WTC11 (cell line): ENCODE measurements at regions not wholly inside any gene's neighbourhood (a gene's known extent, or its start where the extent isn't known, plus 50 kb on each side); places are given as distances from the start of the nearest gene placed in this dataset.
A peak's percentile ranks its signal among the peaks of the same experiment; 100 is the strongest.

Source experiments
- ATAC-seq: fragments of 200-7000 bp; cut with Tn5 transposase; 2 replicates; pipeline ENCODE4 v1.10.0; 2021; ENCODE audit warnings: mild to moderate bottlenecking, moderate library complexity
- CTCF ChIA-PET: fragments of 300-600 bp; sonication (Branson Sonifier 250); formaldehyde crosslinking; loops from one replicate; lab custom pipeline; 2021; ENCODE audit warnings: antibody characterized with exemption; lab: Charles Lee
- POLR2A ChIA-PET: fragments of 350-600 bp; sonication (Branson Sonifier 250); formaldehyde crosslinking; loops from one replicate; lab custom pipeline; 2021; ENCODE audit warnings: antibody characterized with exemption; lab: Charles Lee
- DNase-seq: peaks from one replicate; pipeline ENCODE4 v3.0.0; 2021; ENCODE audit warnings: low spot score
- H3K27ac Mint-ChIP-seq: 2 replicates; pipeline ENCODE4 v1.8.0; 2021; ENCODE audit warnings: mixed read lengths
- H3K27me3 Mint-ChIP-seq: 2 replicates; pipeline ENCODE4 v1.8.0; 2021; ENCODE audit warnings: low read depth, mild to moderate bottlenecking, moderate library complexity, mixed read lengths
- H3K36me3 Mint-ChIP-seq: 2 replicates; pipeline ENCODE4 v1.8.0; 2021; ENCODE audit warnings: mixed read lengths
- H3K4me1 Mint-ChIP-seq: 2 replicates; pipeline ENCODE4 v1.8.0; 2022; ENCODE audit warnings: mixed read lengths
- H3K4me3 Mint-ChIP-seq: 2 replicates; pipeline ENCODE4 v1.8.0; 2021; ENCODE audit warnings: mild to moderate bottlenecking, moderate library complexity, mixed read lengths
- H3K9me3 Mint-ChIP-seq: 2 replicates; pipeline ENCODE4 v1.8.0; 2021; ENCODE audit warnings: mixed read lengths
- CREM ChIP-seq: sonication (generic); formaldehyde crosslinking; IDR thresholded peaks from 2 replicates; pipeline ENCODE4 v1.8.1; 2022; ENCODE audit warnings: mild to moderate bottlenecking, missing genetic modification reagents, moderate library complexity
- GABPB1 ChIP-seq: sonication (generic); formaldehyde crosslinking; IDR thresholded peaks from 2 replicates; pipeline ENCODE4 v1.8.1; 2023; ENCODE audit warnings: mild to moderate bottlenecking, missing genetic modification reagents
- GRHL2 ChIP-seq: fragments of 250-450 bp; sonication (Bioruptor Pico); IDR thresholded peaks from 2 replicates; pipeline ENCODE4 v1.8.0; 2022; ENCODE audit warnings: mild to moderate bottlenecking, moderate library complexity; ENCODE audit not compliant: insufficient replicate concordance, severe bottlenecking
- HMGXB4 ChIP-seq: sonication (generic); formaldehyde crosslinking; IDR thresholded peaks from 2 replicates; pipeline ENCODE4 v1.8.1; 2023; ENCODE audit warnings: mild to moderate bottlenecking, moderate library complexity, missing genetic modification reagents
- JUN ChIP-seq: sonication (generic); formaldehyde crosslinking; IDR thresholded peaks from 2 replicates; pipeline ENCODE4 v1.8.0; 2023; ENCODE audit warnings: mild to moderate bottlenecking, missing genetic modification reagents
- MLX ChIP-seq: sonication (generic); formaldehyde crosslinking; IDR thresholded peaks from 2 replicates; pipeline ENCODE4 v1.8.1; 2023; ENCODE audit warnings: mild to moderate bottlenecking, missing genetic modification reagents, moderate library complexity
- MXD4 ChIP-seq: fragments of 250-450 bp; sonication (Bioruptor Pico); IDR thresholded peaks from 2 replicates; pipeline ENCODE4 v1.8.0; 2021; ENCODE audit warnings: mild to moderate bottlenecking, moderate library complexity, borderline replicate concordance
- PREB ChIP-seq: sonication (generic); formaldehyde crosslinking; IDR thresholded peaks from 2 replicates; pipeline ENCODE4 v1.8.1; 2022; ENCODE audit warnings: mild to moderate bottlenecking, missing genetic modification reagents, moderate library complexity, borderline replicate concordance
- ZMAT4 ChIP-seq: fragments of 250-450 bp; sonication (Bioruptor Pico); IDR thresholded peaks from 2 replicates; pipeline ENCODE4 v1.9.0; 2021; ENCODE audit warnings: mild to moderate bottlenecking
- ZNF121 ChIP-seq: sonication (generic); formaldehyde crosslinking; IDR thresholded peaks from 2 replicates; pipeline ENCODE4 v1.8.0; 2023; ENCODE audit warnings: missing genetic modification reagents
- ZNF138 ChIP-seq: sonication (generic); formaldehyde crosslinking; conservative IDR thresholded peaks from 2 replicates; pipeline ENCODE4 v1.8.1; 2022; ENCODE audit warnings: mild to moderate bottlenecking, moderate library complexity, missing genetic modification reagents
- ZNF219 ChIP-seq: sonication (generic); formaldehyde crosslinking; IDR thresholded peaks from 2 replicates; pipeline ENCODE4 v1.8.0; 2023; ENCODE audit warnings: missing genetic modification reagents, mild to moderate bottlenecking, borderline replicate concordance
- ZNF232 ChIP-seq: sonication (generic); formaldehyde crosslinking; IDR thresholded peaks from 2 replicates; pipeline ENCODE4 v1.8.0; 2022; ENCODE audit warnings: mild to moderate bottlenecking, missing genetic modification reagents
- ZNF416 ChIP-seq: fragments of 250-450 bp; sonication (Bioruptor Pico); IDR thresholded peaks from 2 replicates; pipeline ENCODE4 v1.9.0; 2021; ENCODE audit warnings: mild to moderate bottlenecking, inconsistent platforms
- TF ChIP-seq, protein P1 (sequence below): sonication (generic); formaldehyde crosslinking; IDR thresholded peaks from 2 replicates; pipeline ENCODE4 v1.8.0; 2022; ENCODE audit warnings: missing genetic modification reagents
- TF ChIP-seq, protein P2 (sequence below): sonication (generic); formaldehyde crosslinking; IDR thresholded peaks from 2 replicates; pipeline ENCODE4 v1.8.1; 2022; ENCODE audit warnings: missing genetic modification reagents, borderline replicate concordance
- TF ChIP-seq, protein P3 (sequence below): sonication (generic); formaldehyde crosslinking; IDR thresholded peaks from 2 replicates; pipeline ENCODE4 v1.8.1; 2023; ENCODE audit warnings: mild to moderate bottlenecking, missing genetic modification reagents, borderline replicate concordance

DNA sequence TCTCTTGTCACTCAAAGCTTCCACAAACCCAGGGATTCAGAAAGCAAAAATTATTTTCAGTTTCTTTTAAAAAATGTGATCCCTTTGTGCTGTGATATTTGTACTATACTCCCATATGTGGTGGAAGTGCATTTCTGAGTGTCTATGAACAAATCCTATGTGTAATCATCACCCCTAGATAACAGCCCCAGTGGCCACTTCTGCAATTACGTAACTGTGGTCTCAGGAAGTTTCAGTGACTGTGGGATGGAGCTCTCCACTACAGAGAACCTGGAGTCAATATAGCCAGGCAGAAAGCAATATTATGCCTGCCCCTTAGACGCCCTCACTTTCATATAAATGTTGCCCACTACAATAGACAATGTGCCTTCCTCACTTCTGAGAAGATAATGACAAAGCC lies 1101.7 kb upstream of the GHITM start:
- no peak for DNase-seq
- peaks cover 14% of the 10 kb centered on the region for H3K9me3 Mint-ChIP-seq
- no peaks in the 10 kb centered on the region for H3K4me1 Mint-ChIP-seq
- TF ChIP-seq, protein P1, sequence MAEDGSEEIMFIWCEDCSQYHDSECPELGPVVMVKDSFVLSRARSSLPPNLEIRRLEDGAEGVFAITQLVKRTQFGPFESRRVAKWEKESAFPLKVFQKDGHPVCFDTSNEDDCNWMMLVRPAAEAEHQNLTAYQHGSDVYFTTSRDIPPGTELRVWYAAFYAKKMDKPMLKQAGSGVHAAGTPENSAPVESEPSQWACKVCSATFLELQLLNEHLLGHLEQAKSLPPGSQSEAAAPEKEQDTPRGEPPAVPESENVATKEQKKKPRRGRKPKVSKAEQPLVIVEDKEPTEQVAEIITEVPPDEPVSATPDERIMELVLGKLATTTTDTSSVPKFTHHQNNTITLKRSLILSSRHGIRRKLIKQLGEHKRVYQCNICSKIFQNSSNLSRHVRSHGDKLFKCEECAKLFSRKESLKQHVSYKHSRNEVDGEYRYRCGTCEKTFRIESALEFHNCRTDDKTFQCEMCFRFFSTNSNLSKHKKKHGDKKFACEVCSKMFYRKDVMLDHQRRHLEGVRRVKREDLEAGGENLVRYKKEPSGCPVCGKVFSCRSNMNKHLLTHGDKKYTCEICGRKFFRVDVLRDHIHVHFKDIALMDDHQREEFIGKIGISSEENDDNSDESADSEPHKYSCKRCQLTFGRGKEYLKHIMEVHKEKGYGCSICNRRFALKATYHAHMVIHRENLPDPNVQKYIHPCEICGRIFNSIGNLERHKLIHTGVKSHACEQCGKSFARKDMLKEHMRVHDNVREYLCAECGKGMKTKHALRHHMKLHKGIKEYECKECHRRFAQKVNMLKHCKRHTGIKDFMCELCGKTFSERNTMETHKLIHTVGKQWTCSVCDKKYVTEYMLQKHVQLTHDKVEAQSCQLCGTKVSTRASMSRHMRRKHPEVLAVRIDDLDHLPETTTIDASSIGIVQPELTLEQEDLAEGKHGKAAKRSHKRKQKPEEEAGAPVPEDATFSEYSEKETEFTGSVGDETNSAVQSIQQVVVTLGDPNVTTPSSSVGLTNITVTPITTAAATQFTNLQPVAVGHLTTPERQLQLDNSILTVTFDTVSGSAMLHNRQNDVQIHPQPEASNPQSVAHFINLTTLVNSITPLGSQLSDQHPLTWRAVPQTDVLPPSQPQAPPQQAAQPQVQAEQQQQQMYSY (CRISPR knock-in tag): no peak
- no peak overlapping the region for H3K27ac Mint-ChIP-seq
- ATAC-seq: peak; percentile 69
- no peaks in the 10 kb centered on the region for H3K36me3 Mint-ChIP-seq
- CTCF ChIA-PET: interaction anchor here (0.7 kb wide), 1 partner anchor 12 kb away, joined by 5 read pairs; no protein-coding TSS in a partner anchor
- POLR2A ChIA-PET: no interaction called here
- no peak overlapping the region for H3K4me3 Mint-ChIP-seq
- H3K27me3 Mint-ChIP-seq: no peaks in the 10 kb centered on the region

- Mint-ChIP-seq H3K9me3 (peaks cover 14% of the 10 kb centered on the region), H3K4me3 (no peak overlapping the region), H3K4me1 (no peaks in the 10 kb centered on the region), H3K36me3 (no peaks in the 10 kb centered on the region), H3K27me3 (no peaks in the 10 kb centered on the region), H3K27ac (no peak overlapping the region)
- CTCF ChIA-PET: no interaction called here
- ATAC-seq (no peak), DNase-seq (no peak)
- TF ChIP-seq MLX (CRISPR knock-in tag) (no peak), ZNF219 (CRISPR knock-in tag) (no peak), PREB (no peak), GRHL2 (CRISPR knock-in tag) (no peak), MXD4 (CRISPR knock-in tag) (no peak), GABPB1 (CRISPR knock-in tag) (no peak), HMGXB4 (no peak), CREM (CRISPR knock-in tag) (no peak), ZNF416 (CRISPR knock-in tag) (no peak), ZMAT4 (CRISPR knock-in tag) (no peak)
- TF ChIP-seq, protein P2, sequence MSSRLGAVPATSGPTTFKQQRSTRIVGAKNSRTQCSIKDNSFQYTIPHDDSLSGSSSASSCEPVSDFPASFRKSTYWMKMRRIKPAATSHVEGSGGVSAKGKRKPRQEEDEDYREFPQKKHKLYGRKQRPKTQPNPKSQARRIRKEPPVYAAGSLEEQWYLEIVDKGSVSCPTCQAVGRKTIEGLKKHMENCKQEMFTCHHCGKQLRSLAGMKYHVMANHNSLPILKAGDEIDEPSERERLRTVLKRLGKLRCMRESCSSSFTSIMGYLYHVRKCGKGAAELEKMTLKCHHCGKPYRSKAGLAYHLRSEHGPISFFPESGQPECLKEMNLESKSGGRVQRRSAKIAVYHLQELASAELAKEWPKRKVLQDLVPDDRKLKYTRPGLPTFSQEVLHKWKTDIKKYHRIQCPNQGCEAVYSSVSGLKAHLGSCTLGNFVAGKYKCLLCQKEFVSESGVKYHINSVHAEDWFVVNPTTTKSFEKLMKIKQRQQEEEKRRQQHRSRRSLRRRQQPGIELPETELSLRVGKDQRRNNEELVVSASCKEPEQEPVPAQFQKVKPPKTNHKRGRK (CRISPR knock-in tag): no peak
- POLR2A ChIA-PET: no interaction called here
Measured at GRCh38 chr10:83038631-83039030, 1100.7 kb upstream of the GHITM start.

- H3K4me1 Mint-ChIP-seq: no peaks in the 10 kb centered on the region
- no peak overlapping the region for H3K4me3 Mint-ChIP-seq
- DNase-seq (no peak), ATAC-seq (no peak)
- H3K27me3 Mint-ChIP-seq: no peaks in the 10 kb centered on the region
- POLR2A ChIA-PET: no interaction called here
- CTCF ChIA-PET: no interaction called here
- H3K27ac Mint-ChIP-seq: no peak overlapping the region
- no peaks in the 10 kb centered on the region for H3K9me3 Mint-ChIP-seq
- H3K36me3 Mint-ChIP-seq: no peaks in the 10 kb centered on the region
- TF ChIP-seq ZNF121 (CRISPR knock-in tag): no peak
- TF ChIP-seq, protein P2 (CRISPR knock-in tag): no peak
- no peak for TF ChIP-seq JUN (CRISPR knock-in tag)
- no peak for TF ChIP-seq ZNF138 (CRISPR knock-in tag)
- TF ChIP-seq, protein P3, sequence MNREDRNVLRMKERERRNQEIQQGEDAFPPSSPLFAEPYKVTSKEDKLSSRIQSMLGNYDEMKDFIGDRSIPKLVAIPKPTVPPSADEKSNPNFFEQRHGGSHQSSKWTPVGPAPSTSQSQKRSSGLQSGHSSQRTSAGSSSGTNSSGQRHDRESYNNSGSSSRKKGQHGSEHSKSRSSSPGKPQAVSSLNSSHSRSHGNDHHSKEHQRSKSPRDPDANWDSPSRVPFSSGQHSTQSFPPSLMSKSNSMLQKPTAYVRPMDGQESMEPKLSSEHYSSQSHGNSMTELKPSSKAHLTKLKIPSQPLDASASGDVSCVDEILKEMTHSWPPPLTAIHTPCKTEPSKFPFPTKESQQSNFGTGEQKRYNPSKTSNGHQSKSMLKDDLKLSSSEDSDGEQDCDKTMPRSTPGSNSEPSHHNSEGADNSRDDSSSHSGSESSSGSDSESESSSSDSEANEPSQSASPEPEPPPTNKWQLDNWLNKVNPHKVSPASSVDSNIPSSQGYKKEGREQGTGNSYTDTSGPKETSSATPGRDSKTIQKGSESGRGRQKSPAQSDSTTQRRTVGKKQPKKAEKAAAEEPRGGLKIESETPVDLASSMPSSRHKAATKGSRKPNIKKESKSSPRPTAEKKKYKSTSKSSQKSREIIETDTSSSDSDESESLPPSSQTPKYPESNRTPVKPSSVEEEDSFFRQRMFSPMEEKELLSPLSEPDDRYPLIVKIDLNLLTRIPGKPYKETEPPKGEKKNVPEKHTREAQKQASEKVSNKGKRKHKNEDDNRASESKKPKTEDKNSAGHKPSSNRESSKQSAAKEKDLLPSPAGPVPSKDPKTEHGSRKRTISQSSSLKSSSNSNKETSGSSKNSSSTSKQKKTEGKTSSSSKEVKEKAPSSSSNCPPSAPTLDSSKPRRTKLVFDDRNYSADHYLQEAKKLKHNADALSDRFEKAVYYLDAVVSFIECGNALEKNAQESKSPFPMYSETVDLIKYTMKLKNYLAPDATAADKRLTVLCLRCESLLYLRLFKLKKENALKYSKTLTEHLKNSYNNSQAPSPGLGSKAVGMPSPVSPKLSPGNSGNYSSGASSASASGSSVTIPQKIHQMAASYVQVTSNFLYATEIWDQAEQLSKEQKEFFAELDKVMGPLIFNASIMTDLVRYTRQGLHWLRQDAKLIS: no peak
- no peak for TF ChIP-seq ZNF232 (CRISPR knock-in tag)
Measured at GRCh38 chr10:83045731-83046130, 1093.6 kb upstream of the GHITM start.
